ENCODE measurements at regions not wholly inside any gene's neighbourhood (a gene's known extent, or its start where the extent isn't known, plus 50 kb on each side); places are given as distances from the start of the nearest gene placed in this dataset.

GRCh38 chr12:60398547-60398946, 802.7 kb downstream of the SLC16A7 start:
- no peaks in the 10 kb centered on the region for H3F3A ChIP-seq (ENCODE audit: insufficient read depth)
- TF ChIP-seq EZH2phosphoT487 (conservative IDR thresholded peaks at IDR 0.05; ENCODE audit: low read length) = no peak
- no peak for TF ChIP-seq CTCF (IDR thresholded peaks at IDR 0.05; ENCODE audit: insufficient read depth, low read length, poor library complexity, severe bottlenecking)
- H2AFZ ChIP-seq (ENCODE audit: low read depth, low read length, severe bottlenecking) = no peak overlapping the region
- no peaks in the 10 kb centered on the region for H3K36me3 ChIP-seq (ENCODE audit: low read length)
- H3K9ac ChIP-seq (ENCODE audit: low read length) = no peak overlapping the region
- no peaks in the 10 kb centered on the region for H4K20me1 ChIP-seq (ENCODE audit: low read depth, low read length)
- no peaks in the 10 kb centered on the region for H3K79me2 ChIP-seq (ENCODE audit: insufficient read depth, low read length)
- H3K9me2 ChIP-seq (replicated peaks; ENCODE audit: insufficient read depth, low read length) = no peaks in the 10 kb centered on the region
- no peak overlapping the region for H3K4me2 ChIP-seq (ENCODE audit: low read depth, low read length, poor library complexity, severe bottlenecking)
- no peaks in the 10 kb centered on the region for H3K9me3 ChIP-seq (ENCODE audit: insufficient read depth, low read length)
- H3K27ac ChIP-seq (ENCODE audit: low read depth, low read length) = no peak overlapping the region
- H3K27me3 ChIP-seq (ENCODE audit: low read length) = no peaks in the 10 kb centered on the region
- H3K4me3 ChIP-seq (ENCODE audit: insufficient read depth, low read length, poor library complexity, severe bottlenecking) = no peak overlapping the region

DNA sequence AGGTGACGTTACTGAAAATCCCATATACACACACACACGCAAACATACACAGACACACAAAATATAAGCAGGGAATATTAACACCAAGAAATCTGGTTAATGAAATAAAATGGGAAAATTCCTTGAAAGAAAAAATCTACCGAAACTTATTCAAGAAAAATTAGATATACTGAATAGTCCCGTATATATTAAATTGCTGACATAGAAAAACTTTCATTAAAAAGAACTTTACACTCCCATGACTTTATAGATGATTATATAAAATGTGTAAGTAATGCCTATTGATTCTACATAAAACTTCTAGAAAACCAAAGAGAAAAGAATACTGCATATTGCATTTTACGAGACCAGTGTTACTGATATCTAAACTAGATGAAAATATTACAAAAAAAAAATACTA, 803.2 kb downstream of the SLC16A7 start:
- H3K4me2 ChIP-seq (ENCODE audit: low read depth, low read length, poor library complexity, severe bottlenecking) = no peak overlapping the region
- H4K20me1 ChIP-seq (ENCODE audit: low read depth, low read length) = no peaks in the 10 kb centered on the region
- H3K9me3 ChIP-seq (ENCODE audit: insufficient read depth, low read length) = no peaks in the 10 kb centered on the region
- H3K27me3 ChIP-seq (ENCODE audit: low read length) = no peaks in the 10 kb centered on the region
- no peaks in the 10 kb centered on the region for H3K9me2 ChIP-seq (replicated peaks; ENCODE audit: insufficient read depth, low read length)
- no peaks in the 10 kb centered on the region for H3K36me3 ChIP-seq (ENCODE audit: low read length)
- H3K9ac ChIP-seq (ENCODE audit: low read length) = no peak overlapping the region
- no peaks in the 10 kb centered on the region for H3F3A ChIP-seq (ENCODE audit: insufficient read depth)
- H3K4me3 ChIP-seq (ENCODE audit: insufficient read depth, low read length, poor library complexity, severe bottlenecking) = no peak overlapping the region
- no peak for TF ChIP-seq CTCF (IDR thresholded peaks at IDR 0.05; ENCODE audit: insufficient read depth, low read length, poor library complexity, severe bottlenecking)
- no peak for TF ChIP-seq EZH2phosphoT487 (conservative IDR thresholded peaks at IDR 0.05; ENCODE audit: low read length)
- no peak overlapping the region for H3K27ac ChIP-seq (ENCODE audit: low read depth, low read length)
- no peak overlapping the region for H2AFZ ChIP-seq (ENCODE audit: low read depth, low read length, severe bottlenecking)
- H3K79me2 ChIP-seq (ENCODE audit: insufficient read depth, low read length) = no peaks in the 10 kb centered on the region

- Histone ChIP-seq H3K9me3 (ENCODE audit: insufficient read depth, low read length) (no peaks in the 10 kb centered on the region), H3K9ac (ENCODE audit: low read length) (no peak overlapping the region), H3F3A (ENCODE audit: insufficient read depth) (no peaks in the 10 kb centered on the region), H4K20me1 (ENCODE audit: low read depth, low read length) (no peaks in the 10 kb centered on the region), H3K4me2 (ENCODE audit: low read depth, low read length, poor library complexity, severe bottlenecking) (no peak overlapping the region), H3K27me3 (ENCODE audit: low read length) (no peaks in the 10 kb centered on the region), H3K79me2 (ENCODE audit: insufficient read depth, low read length) (no peaks in the 10 kb centered on the region), H2AFZ (ENCODE audit: low read depth, low read length, severe bottlenecking) (no peak overlapping the region), H3K36me3 (ENCODE audit: low read length) (no peaks in the 10 kb centered on the region), H3K4me3 (ENCODE audit: insufficient read depth, low read length, poor library complexity, severe bottlenecking) (no peak overlapping the region), H3K27ac (ENCODE audit: low read depth, low read length) (no peak overlapping the region), H3K9me2 (replicated peaks; ENCODE audit: insufficient read depth, low read length) (no peaks in the 10 kb centered on the region)
- TF ChIP-seq CTCF (IDR thresholded peaks at IDR 0.05; ENCODE audit: insufficient read depth, low read length, poor library complexity, severe bottlenecking) (no peak), EZH2phosphoT487 (conservative IDR thresholded peaks at IDR 0.05; ENCODE audit: low read length) (no peak)
Measured at GRCh38 chr12:60402996-60403395, 807.2 kb downstream of the SLC16A7 start.

DNA sequence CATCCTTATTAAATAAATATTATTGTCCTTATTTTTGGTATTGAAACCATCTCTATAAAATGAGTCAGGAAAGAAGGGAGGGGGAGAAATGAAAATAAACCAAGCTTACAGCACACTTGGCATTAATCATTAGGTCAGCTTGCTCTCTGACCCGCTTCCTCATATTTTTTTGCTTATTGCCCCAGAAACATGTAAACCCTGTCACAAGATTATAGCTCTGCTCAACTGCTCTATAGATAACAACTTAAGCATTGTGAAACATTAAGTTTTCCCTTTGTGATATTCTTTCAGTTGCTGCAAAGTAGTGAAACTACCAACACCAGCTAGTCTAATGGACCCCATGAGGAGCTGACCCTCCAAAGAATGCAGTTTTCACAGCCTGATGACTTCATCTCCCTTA, 819.5 kb downstream of the SLC16A7 start:
- H3K79me2 ChIP-seq (ENCODE audit: insufficient read depth, low read length) = no peaks in the 10 kb centered on the region
- H3K4me2 ChIP-seq (ENCODE audit: low read depth, low read length, poor library complexity, severe bottlenecking) = no peak overlapping the region
- no peak overlapping the region for H3K27ac ChIP-seq (ENCODE audit: low read depth, low read length)
- H3K36me3 ChIP-seq (ENCODE audit: low read length) = no peaks in the 10 kb centered on the region
- no peak overlapping the region for H3K4me3 ChIP-seq (ENCODE audit: insufficient read depth, low read length, poor library complexity, severe bottlenecking)
- no peaks in the 10 kb centered on the region for H3K9me3 ChIP-seq (ENCODE audit: insufficient read depth, low read length)
- no peaks in the 10 kb centered on the region for H3F3A ChIP-seq (ENCODE audit: insufficient read depth)
- H3K9me2 ChIP-seq (replicated peaks; ENCODE audit: insufficient read depth, low read length) = no peaks in the 10 kb centered on the region
- H3K27me3 ChIP-seq (ENCODE audit: low read length) = no peaks in the 10 kb centered on the region
- no peak overlapping the region for H3K9ac ChIP-seq (ENCODE audit: low read length)
- H4K20me1 ChIP-seq (ENCODE audit: low read depth, low read length) = no peaks in the 10 kb centered on the region
- no peak overlapping the region for H2AFZ ChIP-seq (ENCODE audit: low read depth, low read length, severe bottlenecking)
- TF ChIP-seq CTCF (IDR thresholded peaks at IDR 0.05; ENCODE audit: insufficient read depth, low read length, poor library complexity, severe bottlenecking) (no peak), EZH2phosphoT487 (conservative IDR thresholded peaks at IDR 0.05; ENCODE audit: low read length) (no peak)
